ENCODE measurements at regions not wholly inside any gene's neighbourhood (a gene's known extent, or its start where the extent isn't known, plus 50 kb on each side); places are given as distances from the start of the nearest gene placed in this dataset.

- TF ChIP-seq, protein P1, sequence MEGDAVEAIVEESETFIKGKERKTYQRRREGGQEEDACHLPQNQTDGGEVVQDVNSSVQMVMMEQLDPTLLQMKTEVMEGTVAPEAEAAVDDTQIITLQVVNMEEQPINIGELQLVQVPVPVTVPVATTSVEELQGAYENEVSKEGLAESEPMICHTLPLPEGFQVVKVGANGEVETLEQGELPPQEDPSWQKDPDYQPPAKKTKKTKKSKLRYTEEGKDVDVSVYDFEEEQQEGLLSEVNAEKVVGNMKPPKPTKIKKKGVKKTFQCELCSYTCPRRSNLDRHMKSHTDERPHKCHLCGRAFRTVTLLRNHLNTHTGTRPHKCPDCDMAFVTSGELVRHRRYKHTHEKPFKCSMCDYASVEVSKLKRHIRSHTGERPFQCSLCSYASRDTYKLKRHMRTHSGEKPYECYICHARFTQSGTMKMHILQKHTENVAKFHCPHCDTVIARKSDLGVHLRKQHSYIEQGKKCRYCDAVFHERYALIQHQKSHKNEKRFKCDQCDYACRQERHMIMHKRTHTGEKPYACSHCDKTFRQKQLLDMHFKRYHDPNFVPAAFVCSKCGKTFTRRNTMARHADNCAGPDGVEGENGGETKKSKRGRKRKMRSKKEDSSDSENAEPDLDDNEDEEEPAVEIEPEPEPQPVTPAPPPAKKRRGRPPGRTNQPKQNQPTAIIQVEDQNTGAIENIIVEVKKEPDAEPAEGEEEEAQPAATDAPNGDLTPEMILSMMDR (IDR thresholded peaks at IDR 0.05; ENCODE audit: control insufficient read depth, extremely low read depth, insufficient read depth): no peak
- no peak overlapping the region for H3K4me3 ChIP-seq (ENCODE audit: low read depth, low read length)
- DNase-seq (ENCODE audit: low read depth): no peak
Measured at GRCh38 chr1:72601035-72601674, 318.8 kb upstream of the NEGR1 start.

DNA sequence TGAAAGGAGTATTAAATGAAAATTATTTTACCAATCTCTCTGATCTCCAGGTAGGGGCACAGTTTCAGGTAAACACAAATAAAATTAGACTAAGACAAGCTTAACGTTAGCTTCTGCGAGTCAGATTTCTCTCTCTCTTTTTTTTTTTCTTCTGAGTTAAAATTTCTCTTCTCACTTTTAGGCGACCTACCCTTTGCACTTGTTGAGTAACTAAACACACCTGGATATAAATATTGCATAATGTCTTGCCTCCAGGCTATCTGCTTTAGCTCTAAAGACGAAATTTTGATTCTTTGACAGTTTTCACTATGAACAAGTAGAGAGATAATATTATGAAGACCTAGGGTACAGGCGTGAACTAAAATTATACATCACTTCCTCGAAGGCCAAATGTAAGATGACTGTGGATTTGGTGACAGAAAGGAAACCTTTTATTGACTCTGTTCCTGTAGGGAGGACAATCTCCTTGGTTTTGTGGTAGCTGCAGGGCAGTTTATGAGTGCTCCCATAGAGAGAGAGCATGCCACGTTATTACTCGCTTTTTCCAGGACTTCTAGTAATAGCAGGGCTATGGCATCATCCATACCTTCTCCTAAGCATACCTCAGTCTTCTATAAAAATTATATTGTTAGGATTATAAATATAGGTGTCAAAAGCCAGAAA is 303.8 kb upstream of the NEGR1 start:
- DNase-seq (ENCODE audit: low read depth): no peak
- H3K4me3 ChIP-seq (ENCODE audit: low read depth, low read length): no peak overlapping the region
- TF ChIP-seq, protein P1 (IDR thresholded peaks at IDR 0.05; ENCODE audit: control insufficient read depth, extremely low read depth, insufficient read depth): no peak

GRCh38 chr1:72579629-72580028 is 297.3 kb upstream of the NEGR1 start:
- no peak for DNase-seq (ENCODE audit: low read depth)
- H3K4me3 ChIP-seq (ENCODE audit: low read depth, low read length): no peak overlapping the region
- TF ChIP-seq, protein P1 (IDR thresholded peaks at IDR 0.05; ENCODE audit: control insufficient read depth, extremely low read depth, insufficient read depth): no peak

DNA sequence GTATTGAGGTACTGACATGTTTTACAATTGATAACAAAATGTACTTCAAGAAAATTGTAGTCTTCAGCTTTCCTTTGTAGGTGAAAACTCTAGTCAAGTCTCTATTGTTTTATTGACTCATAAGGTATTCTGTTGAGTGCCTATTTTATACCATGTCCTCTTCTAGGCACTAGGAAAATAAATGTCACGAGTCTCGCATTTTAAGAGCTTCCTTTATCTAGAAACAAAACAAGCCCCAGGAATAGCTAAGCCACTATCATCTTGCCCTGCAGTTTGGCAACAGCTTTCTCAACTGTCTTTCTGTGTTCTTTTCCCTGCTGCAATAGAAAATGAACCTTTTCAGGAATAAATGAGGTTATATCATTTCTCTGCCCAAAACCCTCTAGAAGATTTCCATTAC is 288.5 kb upstream of the NEGR1 start:
- TF ChIP-seq, protein P1 (IDR thresholded peaks at IDR 0.05; ENCODE audit: control insufficient read depth, extremely low read depth, insufficient read depth): no peak
- H3K4me3 ChIP-seq (ENCODE audit: low read depth, low read length): no peak overlapping the region
- no peak for DNase-seq (ENCODE audit: low read depth)

DNA sequence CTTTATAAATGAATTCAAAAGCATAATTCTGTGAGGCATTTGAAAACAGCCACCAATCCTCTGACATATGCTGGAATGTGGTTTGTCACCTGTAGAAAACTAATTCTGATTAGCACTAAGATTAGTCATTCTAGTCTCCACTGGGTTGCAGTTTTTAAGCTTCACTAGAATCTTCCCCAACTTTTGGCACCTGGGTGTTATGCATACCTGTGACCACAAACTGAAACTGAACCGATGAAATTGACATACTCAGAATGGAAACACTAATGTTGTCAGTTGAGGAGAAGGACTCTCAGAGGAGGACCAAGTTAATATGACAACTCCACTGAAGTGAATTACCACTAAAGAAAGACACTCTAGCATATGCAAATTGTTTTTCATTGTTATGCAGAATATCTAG is 285.8 kb upstream of the NEGR1 start:
- TF ChIP-seq, protein P1 (IDR thresholded peaks at IDR 0.05; ENCODE audit: control insufficient read depth, extremely low read depth, insufficient read depth): no peak
- no peak for DNase-seq (ENCODE audit: low read depth)
- H3K4me3 ChIP-seq (ENCODE audit: low read depth, low read length): no peak overlapping the region

DNA sequence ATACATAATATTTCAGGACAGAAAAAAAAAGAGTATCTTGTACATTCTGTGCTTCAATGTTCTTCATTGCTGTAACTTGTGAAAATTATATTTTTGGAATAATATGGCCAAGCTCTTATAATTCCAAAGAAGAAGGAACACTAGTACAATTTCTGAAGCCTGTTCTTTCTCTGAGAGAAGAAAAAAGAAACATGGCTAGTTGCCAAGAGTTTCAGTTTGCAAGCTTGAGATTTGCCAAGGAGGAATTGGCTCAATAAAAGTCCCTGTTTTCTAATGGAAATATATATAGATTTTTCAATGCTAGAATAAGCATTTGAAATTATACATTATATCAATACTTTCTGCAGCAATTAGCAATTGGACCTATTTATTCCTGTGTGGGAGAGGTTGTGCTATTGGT is 285.2 kb upstream of the NEGR1 start:
- TF ChIP-seq, protein P1 (IDR thresholded peaks at IDR 0.05; ENCODE audit: control insufficient read depth, extremely low read depth, insufficient read depth): no peak
- DNase-seq (ENCODE audit: low read depth): no peak
- H3K4me3 ChIP-seq (ENCODE audit: low read depth, low read length): no peak overlapping the region

GRCh38 chr1:72564749-72565148 is 282.4 kb upstream of the NEGR1 start:
- TF ChIP-seq, protein P1 (IDR thresholded peaks at IDR 0.05; ENCODE audit: control insufficient read depth, extremely low read depth, insufficient read depth): no peak
- no peak overlapping the region for H3K4me3 ChIP-seq (ENCODE audit: low read depth, low read length)
- DNase-seq (ENCODE audit: low read depth): no peak

Data from LNCaP clone FGC (cell line).